Osteoblast (primary cell): ENCODE measurements at regions not wholly inside any gene's neighbourhood (a gene's known extent, or its start where the extent isn't known, plus 50 kb on each side); places are given as distances from the start of the nearest gene placed in this dataset.
A peak's percentile ranks its signal among the peaks of the same experiment; 100 is the strongest.

Source experiments
- DNase-seq: peaks from one replicate; pipeline ENCODE4 v3.0.0; 2011; ENCODE audit warnings: low spot score, mixed read lengths; ENCODE audit not compliant: insufficient read length; ENCODE audit errors: missing footprints
- H2AFZ ChIP-seq: 2 replicates; pipeline ENCODE4 v1.6.0; 2011; ENCODE audit warnings: mild to moderate bottlenecking, low read length
- H3K27ac ChIP-seq: 2 replicates; pipeline ENCODE4 v1.5.1; 2011; ENCODE audit warnings: mild to moderate bottlenecking, low read depth, low read length, moderate library complexity
- H3K27me3 ChIP-seq: 2 replicates; pipeline ENCODE4 v1.6.0; 2012; ENCODE audit warnings: mild to moderate bottlenecking, control low read depth, inconsistent platforms, low read length, moderate library complexity; ENCODE audit not compliant: insufficient read depth
- H3K36me3 ChIP-seq: 2 replicates; pipeline ENCODE4 v1.5.1; 2011; ENCODE audit warnings: mild to moderate bottlenecking, low read length, control low read depth, moderate library complexity; ENCODE audit not compliant: insufficient read depth
- H3K4me1 ChIP-seq: 2 replicates; pipeline ENCODE4 v1.5.1; 2011; ENCODE audit warnings: mild to moderate bottlenecking, low read length, control low read depth, moderate library complexity; ENCODE audit not compliant: insufficient read depth
- H3K4me2 ChIP-seq: 2 replicates; pipeline ENCODE4 v1.6.0; 2011; ENCODE audit warnings: mild to moderate bottlenecking, low read length; ENCODE audit not compliant: insufficient read depth
- H3K4me3 ChIP-seq: fragments of 200-600 bp; sonication (generic); 3 replicates; pipeline ENCODE4 v1.5.1; 2012; ENCODE audit warnings: mild to moderate bottlenecking, low read length, inconsistent platforms; ENCODE audit not compliant: insufficient read depth
- H3K79me2 ChIP-seq: 2 replicates; pipeline ENCODE4 v1.6.0; 2012; ENCODE audit warnings: mild to moderate bottlenecking, low read length, control low read depth, inconsistent platforms; ENCODE audit not compliant: insufficient read depth
- H3K9me3 ChIP-seq: 2 replicates; pipeline ENCODE4 v1.5.1; 2011; ENCODE audit warnings: low read depth, low read length, control low read depth
- H4K20me1 ChIP-seq: 2 replicates; pipeline ENCODE4 v1.6.0; 2012; ENCODE audit warnings: mild to moderate bottlenecking, low read length, control low read depth; ENCODE audit not compliant: insufficient read depth
- TF ChIP-seq, protein P1 (sequence below): IDR thresholded peaks from 2 replicates; pipeline ENCODE4 v1.5.1; 2011; ENCODE audit warnings: mild to moderate bottlenecking, low read depth, low read length, moderate library complexity; ENCODE audit errors: extremely low read depth

DNA sequence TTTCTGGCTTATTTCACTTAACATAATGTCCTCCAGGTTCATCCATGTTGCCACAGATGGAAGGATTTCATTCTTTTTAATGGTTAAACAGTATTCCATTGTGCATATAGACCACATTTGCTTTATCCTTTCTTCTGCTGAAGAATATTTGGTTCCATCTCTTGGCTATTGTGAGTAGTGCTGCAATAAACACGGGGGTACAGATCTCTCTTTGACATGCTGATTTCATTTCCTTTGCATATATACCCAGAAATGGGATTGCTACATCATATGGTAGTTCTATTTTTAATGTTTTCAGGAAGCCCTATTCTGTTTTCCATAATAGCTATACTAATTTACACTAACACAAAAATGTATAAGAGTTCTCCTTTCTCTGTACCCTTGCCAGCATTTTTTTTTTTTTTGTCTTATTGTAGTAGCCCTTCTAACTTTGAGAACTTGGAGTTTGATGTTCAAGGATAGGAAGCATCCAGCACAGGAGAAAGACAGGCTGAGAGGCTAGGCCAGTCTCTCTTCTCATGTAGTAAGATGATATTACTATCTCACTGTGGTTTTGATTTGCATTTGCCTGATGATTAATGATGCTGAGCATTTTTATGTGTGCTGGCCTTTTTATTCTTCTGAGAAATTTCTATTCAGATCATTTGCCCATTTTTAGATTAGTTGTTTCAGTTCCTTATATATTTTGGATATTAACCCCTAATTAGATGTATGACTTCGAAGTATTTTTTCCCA, 592.2 kb upstream of the ZNF608 start:
- Histone ChIP-seq H3K79me2 (no peaks in the 10 kb centered on the region), H3K27ac (no peak overlapping the region), H2AFZ (no peak overlapping the region), H3K4me2 (no peak overlapping the region), H3K4me1 (peaks cover 3% of the 10 kb centered on the region), H4K20me1 (no peaks in the 10 kb centered on the region), H3K36me3 (no peaks in the 10 kb centered on the region), H3K4me3 (no peak overlapping the region), H3K27me3 (no peaks in the 10 kb centered on the region), H3K9me3 (no peaks in the 10 kb centered on the region)
- TF ChIP-seq, protein P1, sequence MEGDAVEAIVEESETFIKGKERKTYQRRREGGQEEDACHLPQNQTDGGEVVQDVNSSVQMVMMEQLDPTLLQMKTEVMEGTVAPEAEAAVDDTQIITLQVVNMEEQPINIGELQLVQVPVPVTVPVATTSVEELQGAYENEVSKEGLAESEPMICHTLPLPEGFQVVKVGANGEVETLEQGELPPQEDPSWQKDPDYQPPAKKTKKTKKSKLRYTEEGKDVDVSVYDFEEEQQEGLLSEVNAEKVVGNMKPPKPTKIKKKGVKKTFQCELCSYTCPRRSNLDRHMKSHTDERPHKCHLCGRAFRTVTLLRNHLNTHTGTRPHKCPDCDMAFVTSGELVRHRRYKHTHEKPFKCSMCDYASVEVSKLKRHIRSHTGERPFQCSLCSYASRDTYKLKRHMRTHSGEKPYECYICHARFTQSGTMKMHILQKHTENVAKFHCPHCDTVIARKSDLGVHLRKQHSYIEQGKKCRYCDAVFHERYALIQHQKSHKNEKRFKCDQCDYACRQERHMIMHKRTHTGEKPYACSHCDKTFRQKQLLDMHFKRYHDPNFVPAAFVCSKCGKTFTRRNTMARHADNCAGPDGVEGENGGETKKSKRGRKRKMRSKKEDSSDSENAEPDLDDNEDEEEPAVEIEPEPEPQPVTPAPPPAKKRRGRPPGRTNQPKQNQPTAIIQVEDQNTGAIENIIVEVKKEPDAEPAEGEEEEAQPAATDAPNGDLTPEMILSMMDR: no peak
- no peak for DNase-seq

DNA sequence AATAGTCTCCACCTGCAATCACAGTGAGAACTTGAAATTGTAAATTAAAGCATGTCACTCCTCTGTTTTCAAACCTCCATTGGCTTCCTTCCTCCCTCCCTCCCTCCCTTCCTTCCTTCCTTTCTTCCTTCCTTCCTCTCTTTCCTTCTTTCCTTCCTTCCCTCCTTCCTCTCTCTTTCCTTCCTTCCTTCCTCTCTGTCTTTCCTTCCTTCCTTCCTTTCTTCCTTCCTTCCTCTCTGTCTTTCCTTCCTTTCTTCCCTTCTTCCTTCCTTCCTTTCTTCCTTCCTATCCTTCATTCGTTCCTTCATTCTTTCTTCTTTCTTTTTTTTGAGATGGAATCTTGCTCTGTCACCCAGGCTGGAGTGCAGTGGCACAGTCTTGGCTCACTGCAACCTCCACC, 595.0 kb upstream of the ZNF608 start:
- no peaks in the 10 kb centered on the region for H3K27me3 ChIP-seq
- TF ChIP-seq, protein P1: no peak

DNA sequence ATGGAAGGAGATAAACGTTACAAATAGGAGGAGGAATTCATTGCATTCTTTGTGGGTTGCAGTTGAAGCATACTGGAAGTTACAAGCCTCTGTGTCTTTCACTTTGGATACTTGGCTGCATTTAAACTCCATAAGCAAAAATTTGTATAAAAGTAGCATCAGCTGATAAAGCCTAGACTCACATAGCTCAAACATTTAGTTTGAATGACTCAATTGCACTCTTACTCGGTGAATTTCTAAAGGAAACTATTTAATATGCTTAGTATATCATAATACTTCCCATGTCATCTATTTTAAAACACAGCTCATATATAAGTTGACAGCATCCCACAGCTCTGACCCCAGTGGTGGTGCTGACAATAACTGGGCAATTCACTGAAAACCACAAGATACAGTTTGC, 596.6 kb upstream of the ZNF608 start:
- Histone ChIP-seq H3K4me3 (no peak overlapping the region), H3K4me1 (peaks cover 3% of the 10 kb centered on the region), H4K20me1 (no peaks in the 10 kb centered on the region), H3K36me3 (no peaks in the 10 kb centered on the region), H2AFZ (no peak overlapping the region), H3K4me2 (peak overlapping the region; percentile 26), H3K27me3 (no peaks in the 10 kb centered on the region), H3K9me3 (no peaks in the 10 kb centered on the region), H3K27ac (peak overlapping the region; percentile 14), H3K79me2 (no peaks in the 10 kb centered on the region)
- TF ChIP-seq, protein P1: no peak
- DNase-seq: peak; percentile 62

More for the DNA sequence above, 595.0 kb upstream of the ZNF608 start:
- Histone ChIP-seq H3K9me3 (no peaks in the 10 kb centered on the region), H3K27ac (no peak overlapping the region), H4K20me1 (no peaks in the 10 kb centered on the region), H3K4me2 (no peak overlapping the region), H3K79me2 (no peaks in the 10 kb centered on the region), H3K4me1 (peaks cover 3% of the 10 kb centered on the region), H2AFZ (no peak overlapping the region), H3K36me3 (no peaks in the 10 kb centered on the region), H3K4me3 (no peak overlapping the region)
- DNase-seq: no peak

DNA sequence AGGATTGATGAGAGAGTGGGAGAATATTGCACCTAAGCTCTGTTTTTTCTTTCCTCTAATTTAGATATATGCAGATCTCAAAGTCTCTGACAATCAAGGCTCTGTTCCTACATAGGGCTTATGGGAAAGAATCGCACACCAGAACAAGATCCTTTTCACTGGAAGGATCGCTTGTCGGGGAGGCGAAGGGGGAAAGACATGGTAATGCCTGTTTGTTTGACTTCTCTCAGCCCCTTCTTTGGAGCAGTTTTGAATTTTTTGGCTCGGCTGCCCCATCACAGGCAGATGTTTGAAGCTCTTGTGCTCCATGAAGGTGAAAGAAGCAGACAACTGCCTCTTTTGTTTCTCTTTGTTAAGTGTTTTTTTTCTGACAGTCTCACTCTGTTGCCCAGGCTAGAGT, 599.9 kb upstream of the ZNF608 start:
- Histone ChIP-seq H4K20me1 (no peaks in the 10 kb centered on the region), H3K4me2 (no peak overlapping the region), H3K4me1 (peaks cover 11% of the 10 kb centered on the region), H3K27me3 (no peaks in the 10 kb centered on the region), H3K9me3 (no peaks in the 10 kb centered on the region), H3K36me3 (no peaks in the 10 kb centered on the region), H3K27ac (no peak overlapping the region), H3K4me3 (no peak overlapping the region), H2AFZ (no peak overlapping the region), H3K79me2 (no peaks in the 10 kb centered on the region)
- DNase-seq: no peak
- TF ChIP-seq, protein P1: no peak
